ENCODE measurements at regions not wholly inside any gene's neighbourhood (a gene's known extent, or its start where the extent isn't known, plus 50 kb on each side); places are given as distances from the start of the nearest gene placed in this dataset.

DNA sequence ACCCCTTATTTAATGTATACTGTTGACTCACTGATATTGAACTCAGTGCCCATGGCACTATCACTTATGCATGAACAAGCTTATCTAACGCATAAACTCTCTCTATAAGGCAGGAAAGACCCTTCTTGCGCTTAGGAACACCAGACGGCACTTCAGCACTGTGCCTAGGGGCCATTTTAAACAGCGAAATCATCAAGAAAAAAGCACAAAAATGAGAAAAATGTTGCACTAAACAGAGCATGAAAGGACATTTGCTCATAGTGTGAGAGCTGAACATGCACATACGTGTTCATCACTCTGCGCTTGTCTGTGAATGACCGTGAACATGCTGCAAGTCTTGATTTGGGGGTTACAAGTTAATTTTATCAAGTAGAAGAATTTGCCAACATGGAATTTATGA lies 109.6 kb downstream of the WDR11 start:
- no peak for DNase-seq

DNA sequence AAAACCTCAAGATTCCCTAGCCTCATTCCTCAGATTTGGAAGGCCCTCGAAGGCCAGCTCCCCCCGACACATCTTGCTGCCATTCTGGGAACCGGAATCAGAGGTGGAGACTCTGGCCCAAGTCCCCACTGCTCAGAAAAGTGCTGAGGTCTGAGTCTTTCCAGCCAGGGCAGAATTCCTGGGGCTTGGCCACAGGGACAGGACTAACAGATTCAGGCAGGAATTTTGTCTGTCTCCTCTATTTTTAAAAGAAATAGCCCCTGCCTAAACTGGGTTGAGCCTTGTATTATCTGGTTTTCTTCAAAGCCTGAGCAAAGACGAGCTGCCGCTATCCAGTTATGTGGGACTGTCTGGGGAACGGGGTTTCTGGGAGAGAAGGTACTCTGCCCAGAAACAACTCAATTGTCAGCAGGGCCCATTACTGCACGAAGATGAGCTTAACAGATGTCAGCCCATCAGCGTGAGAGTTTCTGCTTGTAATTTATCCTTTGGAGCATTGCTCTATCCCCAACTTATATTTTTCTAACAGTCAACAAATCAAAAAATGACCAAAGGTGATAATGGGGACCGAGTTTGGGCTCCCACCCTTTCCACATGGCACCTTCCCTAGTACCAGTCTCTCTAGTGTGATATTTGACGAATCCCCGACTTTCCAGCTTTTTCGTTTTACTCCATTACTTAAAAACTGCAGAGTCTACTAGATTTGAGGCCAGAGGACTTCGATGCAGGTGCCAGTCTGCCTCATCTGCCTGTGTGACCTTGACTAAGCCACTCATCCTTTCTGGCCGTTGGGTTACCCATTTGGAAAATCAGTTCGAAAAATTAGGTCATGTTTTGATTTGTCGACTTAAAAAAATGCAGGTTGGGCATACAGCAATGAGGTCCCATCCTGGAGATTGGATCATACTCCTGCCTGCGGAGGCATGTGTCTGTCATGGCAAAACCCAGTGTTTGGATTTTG lies 110.9 kb downstream of the WDR11 start:
- DNase-seq, result no peak

DNA sequence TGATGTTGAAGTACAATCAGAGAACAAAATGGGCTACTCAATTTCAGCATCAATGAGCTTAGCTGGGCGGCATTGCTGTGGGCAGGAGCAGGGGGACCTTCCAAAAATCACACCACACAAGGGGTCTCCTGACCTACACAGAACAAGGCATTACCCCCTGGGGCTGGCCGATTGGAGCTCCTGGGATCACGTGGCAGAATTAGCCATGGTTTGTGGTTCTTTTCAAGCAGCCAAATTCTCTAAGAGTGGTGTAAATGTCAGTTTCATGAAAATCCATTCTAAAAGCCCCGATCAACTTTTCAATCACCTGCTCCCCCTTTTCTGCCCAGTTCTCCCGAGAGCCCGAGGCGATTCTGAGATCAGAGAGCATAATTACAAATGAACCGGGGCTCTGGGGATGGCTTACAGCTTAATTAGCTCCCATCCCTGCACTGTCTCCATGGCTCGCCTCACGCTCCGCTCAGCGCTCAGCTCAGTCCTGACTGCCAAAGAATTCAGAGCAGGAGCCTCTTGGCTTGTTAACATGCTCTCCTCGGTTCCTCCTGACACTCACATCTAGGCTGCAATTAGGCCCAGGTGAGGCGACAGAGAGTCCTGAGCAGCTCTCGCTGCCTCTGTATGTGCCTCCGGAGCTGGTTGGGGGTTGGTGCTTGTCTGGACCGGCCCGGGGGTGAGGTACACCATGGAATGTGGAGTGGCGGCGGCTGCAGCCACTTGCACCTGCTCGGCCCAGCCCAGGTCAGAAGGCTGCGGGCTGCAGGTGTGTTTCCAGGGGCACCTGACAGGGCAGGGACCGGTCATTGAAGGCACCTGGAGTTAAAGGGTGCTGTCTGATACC lies 111.8 kb downstream of the WDR11 start:
- no peak for DNase-seq

DNA sequence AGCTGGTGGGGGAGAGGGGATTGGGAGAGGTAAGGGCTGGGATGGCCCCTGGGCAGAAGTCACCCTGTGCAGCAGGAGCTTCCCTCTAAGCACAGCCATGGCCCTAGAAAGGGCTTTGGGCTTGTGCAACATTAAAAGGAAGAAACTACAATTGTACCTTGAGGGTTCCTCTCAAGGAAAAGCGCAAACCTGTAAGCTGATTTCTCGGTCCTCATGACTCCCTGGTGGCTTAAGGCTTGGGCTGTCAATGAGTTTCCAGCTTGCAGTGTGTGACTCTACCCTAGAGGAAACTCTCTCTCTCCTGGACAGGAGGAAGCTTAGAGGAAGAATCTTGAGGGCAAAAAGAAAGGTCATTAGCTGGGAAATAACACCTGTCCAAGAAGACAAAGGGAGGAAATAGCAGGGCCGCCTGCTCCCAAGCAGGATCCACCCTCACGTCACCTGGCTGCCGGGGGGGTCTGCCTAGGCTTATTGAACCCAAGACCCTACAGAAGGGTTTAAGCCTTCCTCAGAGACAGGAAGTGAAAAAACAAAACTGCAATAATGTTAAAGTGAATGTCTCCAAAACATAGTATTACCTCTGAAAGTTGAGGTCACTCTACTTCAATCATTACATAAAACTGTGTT lies 112.5 kb downstream of the WDR11 start:
- no peak for DNase-seq

DNA sequence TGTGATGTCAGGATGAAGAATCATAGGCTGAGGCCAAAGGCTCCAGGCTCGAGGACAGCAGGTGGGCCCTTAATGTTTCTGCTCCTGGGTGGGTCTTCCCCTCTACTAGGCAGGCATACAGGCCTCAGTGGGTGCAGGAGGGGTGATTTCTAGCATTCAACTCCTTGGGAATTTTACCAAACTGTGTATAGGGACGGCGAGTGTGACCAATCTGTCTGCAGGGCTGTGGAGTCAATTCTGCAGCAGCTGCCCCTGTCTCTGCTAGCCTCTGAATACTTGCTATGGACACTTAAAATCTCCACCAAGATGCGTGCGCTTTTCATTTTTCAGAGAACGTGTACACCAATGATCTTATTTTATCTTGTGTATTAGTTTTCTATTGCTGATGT lies 115.5 kb downstream of the WDR11 start:
- no peak for DNase-seq

DNA sequence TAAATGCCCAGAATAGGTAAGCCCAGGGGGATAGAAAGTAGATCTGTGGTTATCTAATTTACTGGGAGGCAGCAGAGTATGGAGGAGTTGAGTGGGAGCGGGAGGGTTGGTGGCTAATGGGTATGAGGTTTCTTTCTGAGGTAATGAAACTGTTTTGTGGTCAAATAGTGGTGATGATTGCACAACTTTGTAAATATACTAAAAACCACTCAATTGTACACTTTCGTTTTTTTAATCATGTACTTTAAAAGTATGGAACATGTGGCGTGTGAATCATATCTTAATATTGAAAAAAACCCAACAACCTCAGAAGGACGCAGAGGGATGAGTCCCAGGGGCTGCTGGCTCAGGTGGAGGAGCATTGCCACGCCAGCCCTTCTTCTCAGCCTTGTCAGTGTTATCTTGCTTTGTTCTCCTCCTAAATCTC lies 118.1 kb downstream of the WDR11 start:
- DNase-seq, result peak; percentile 65

DNA sequence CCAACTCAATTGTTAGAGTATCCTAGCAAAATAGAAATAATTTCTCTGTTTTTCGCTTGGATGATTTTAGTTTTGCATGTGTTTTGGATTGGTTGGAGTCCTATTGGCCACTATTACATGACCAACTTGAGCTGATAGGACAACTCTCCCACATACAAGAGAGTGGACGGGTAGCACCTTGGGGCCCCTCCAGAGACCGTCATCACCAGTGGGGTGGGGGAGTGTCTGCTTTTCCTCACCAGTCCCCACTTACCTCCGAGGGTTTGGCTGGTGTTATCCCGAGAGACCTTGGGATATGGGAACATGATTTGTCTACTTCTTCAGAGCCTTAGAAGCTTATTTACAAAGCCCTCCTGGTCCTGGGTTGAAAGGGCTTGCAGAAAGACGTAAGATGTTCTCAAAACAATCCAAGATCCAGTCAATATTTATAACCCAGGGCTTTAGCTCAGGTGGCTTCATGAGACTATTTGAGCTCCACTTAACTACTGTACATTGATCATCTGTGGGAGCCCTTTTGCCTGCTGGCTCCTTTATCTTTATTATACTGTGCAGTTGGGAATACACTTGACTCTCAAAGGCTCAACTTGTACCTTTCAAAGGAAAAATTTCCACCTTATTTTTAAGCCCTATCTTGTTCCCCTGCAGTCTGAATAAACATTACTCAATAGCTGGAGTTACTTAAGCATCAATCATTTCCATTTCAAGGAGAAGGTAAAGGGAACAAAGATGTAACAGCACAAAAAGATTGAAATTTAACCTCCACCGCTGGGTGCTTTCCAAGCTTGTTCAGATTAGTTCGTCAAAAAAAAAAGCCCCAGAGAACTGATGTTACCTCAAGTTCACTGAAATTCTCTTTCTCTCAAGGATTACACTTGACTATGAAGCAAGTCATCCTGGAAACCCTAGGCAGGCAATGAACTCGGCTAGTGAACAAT lies 119.7 kb downstream of the WDR11 start:
- no peak for DNase-seq

DNA sequence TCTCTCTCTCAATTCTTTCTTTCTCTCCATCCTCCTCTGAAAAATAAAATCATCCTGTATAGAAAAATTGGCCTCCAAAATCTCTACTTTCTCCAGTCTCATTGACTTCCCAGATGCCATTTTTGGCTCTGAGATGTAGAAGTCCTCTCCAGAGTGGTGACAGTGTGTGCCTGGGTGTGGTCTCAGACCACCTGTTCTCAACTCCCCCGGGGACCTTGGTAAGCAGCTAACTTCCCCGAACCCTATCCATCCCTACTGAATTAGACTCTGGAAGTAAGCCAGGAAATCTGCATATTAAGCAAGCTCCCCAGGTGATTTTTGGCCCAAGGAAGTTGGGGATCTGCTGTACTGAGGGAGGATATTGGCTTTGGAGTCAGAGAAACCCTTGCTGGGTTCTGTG lies 120.5 kb downstream of the WDR11 start:
- no peak for DNase-seq

DNA sequence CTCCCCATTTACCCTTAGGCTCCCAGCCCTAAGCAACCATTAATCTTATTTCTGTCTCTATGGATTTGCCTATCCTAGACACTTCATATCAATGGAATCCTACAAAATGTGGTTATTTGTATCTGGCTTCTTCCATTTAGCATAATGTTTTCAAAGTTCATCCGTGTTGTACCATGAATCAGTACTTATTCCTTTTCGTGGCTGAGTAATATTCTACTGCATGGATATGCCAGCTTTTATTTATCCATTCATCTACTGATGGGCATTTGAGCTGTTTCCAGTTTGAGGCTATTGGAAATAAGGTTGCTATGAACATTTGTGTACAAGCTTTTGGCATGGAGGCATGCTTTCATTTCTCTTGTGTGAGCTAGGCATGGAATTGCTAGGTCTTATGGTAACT lies 121.1 kb downstream of the WDR11 start:
- DNase-seq, result no peak

DNA sequence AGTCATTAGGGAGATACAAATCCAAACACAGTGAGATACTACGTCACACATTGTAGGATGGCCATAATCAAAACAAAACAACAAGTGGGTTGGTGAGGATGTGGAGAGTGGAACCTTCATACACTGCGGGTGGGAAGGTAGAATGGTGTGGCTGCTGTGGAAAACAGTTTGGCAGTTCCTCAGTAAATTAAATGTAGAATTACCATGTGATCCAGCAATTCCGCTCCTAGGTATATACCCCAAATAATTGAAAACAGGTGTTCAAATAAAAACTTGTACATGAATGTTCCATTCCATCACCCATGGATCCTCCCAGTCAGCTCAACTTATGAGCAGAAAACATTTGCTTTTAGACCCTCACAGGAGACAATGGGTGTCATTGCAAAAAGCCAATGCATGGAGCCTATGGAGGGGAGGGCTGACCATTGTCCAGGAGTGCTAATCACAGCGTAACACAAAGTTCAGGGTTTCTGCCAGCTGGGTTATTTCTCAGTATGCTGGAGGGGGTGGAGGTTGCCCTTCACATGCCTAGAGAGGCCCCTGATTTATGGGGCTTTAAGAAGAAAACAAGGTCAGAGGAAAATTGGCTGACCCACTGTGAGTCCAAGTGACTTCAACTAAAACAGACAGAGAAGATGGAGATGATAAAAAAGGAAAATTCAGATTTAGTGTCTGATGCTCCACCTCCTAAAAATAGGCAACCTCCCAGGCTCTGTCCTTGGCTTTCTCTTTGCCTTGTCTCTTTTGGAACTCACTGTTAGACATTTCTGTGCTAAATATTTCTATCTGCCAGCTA lies 124.1 kb downstream of the WDR11 start:
- no peak for DNase-seq

DNA sequence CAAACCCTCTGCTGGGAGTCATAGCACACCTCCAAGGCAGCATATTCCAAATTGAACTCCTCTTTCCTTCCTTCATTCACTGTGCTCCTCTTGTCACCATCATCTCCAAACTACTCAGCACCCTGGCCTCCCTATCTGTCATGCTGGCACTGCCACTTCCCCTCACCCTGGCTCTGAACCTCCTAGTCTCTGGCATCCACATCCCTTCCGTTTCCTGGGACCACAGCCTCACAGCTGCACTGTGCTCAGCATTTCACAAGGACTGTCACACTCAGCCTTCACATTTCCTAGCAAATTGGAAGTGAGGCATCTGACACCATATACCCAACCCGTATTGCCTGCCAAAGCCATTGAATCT lies 124.7 kb downstream of the WDR11 start:
- DNase-seq, result no peak

DNA sequence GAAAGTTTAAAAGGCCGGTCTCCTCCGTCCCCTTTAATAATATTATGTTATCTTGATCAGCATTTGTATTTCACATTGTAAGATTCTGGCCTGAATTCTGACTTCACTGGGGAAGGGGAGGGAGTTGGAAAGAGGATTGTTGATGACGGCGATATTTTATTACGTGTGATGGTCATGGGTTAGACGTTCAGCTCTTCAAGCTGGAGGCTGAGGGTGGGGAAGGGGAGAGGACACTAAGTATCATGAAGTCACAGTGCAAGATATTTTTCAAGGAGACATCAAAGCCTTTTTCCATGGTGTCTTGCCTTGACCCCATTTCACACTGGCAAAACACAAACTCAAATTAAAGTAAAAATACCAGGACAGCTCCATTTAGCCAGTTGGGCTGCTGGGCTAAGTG lies 126.7 kb downstream of the WDR11 start:
- DNase-seq, result no peak

DNA sequence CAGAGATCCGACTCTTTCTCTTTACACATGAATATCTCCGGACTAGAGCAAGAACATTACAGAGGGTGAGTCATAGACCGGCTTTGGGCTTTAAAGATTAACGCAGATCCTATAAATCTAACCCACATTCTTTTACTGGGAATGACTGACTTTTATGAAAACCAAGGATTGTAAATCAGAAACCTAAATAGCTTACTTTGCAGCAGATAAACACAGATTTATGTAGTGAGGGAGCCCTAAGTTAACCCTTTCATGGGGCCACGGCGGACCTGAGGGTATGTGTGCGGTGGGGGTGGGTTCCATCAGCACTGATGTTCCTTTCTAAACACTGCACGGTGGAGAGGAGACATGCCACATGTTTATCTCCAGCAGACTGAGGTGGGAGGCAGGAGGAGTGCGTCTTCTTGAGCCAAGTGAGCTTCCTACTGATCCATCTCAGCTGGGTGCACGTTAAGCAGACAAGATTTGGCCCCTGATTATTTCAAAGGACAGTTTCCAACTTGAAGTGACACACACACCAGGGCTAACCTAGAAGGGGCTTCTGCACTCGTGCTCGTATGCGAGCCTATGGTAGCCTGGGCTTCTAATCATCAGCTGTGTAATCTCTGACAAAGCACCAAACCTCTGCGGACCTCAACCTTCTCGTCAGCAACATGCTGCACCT lies 127.6 kb downstream of the WDR11 start:
- DNase-seq, result no peak

DNA sequence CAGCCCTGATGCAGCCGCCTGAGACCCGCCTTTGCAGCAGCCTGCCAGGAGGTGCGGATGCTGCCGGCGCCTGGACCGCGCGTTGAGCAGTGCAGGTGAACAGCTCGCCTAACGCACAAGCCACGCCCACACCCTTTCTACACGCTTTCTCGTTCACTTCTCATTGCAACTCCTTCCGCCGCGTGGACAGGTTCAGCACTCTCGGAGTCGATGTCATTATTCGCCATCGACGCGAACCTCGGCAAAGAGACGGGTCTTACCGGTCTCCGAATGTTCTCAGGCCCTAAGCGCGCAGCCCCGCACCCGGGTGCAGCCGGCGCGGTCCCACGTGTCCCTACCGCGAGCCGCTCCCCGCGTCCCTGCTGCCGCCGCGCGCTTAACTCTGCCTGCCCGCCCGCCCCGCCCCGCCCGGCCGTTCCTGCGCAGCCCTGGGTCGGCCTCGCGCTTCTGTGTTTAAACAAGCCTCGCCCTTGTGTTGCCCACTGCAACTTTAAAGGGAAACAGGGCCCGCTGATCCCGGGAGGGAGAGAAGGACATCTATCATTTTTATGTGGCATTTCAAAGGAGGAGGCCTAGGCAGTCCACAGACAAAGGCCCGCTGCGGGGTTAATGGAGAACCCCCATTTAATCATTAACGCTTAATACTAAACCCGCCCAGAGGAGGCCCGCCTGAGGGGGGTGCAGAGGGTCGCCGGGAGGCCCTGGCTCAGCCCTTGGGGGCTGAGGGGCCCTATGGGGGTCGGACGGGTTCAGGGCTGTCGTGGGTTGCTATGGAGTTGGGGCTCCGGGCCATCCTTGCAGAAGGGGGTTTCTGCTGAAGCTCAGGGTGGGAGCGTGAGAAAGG lies 128.5 kb downstream of the WDR11 start:
- no peak for DNase-seq

DNA sequence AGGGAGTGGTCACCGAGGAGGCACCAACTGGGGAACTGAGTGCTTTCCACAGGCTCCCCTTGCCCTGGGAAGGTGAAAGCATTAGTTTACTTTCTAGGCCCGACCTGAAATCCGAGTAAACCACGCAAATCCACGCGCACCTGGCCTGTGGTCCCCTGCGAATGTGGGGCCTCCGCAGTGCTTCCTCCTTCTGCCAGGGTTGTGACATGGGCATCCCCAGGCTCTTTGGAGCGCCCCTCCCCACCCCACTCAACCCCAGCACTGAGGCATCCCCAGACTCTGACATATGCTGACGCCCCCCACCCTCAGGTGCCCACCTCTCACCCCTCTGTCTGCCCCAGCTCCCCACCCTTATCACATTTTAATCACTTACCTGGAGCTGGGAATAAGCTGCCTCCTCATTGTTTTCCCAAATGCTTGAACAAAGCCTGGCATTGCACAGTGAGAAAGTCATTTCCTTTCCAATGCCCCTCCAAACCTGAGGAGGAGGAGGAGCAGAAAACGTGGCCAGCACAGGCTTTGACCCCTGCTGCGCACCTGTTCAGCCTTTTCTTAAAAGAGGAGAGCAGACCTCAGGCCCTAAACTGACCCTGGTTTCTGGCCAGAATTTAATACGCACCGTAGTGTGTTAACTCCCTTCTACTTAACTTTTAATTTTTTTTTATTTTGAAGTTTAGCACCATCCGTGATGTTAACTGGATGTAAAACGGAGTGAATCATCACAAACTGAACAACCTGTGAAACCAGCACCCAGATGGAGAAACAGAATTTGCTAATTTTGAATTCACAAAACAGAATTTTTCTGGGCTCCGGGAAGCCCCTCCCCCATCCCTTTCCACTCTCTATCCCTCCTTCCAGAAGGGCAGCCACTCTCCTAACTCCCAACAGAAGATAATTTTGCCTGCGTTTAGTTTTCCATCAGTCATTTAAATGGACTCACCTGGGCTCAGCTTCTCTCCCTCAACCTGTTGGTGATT lies 129.4 kb downstream of the WDR11 start:
- DNase-seq, result no peak

DNA sequence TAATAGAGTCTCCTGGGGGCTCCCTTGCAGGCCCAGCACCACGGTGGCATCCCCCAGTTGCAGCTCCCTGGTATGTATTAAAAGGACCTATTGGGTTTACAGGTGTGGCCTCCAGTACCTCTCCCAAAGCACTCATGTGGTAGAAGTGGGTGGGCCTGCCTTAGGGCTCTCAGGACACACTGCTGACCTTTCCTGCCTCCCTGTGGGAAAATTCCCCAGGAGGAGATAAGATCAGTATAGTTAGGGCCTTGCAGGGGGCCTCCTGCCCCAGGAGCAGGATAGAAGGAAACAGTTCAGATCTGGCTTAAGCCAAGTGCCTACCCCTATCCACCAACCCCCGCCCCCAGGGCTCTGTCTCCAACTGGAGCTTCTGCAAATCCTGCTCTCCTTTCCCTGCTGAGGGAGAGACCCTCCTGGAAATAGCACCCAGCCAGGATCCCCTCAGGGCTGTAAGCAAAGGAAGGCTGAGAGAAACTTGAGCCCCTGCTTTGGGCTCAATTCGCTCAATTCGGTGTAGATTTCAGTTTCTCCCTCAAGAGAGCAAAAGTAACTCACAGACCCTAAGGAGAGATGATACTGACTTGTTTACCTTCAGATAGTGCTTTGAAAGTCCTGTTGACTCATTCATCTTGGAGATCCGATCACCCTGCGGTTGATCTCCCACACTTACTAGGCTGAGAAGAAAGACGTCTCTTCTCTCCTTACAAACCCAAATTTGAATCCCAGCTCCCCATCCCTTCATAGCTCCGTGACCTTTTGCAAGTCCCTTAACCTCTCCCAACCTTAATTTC lies 130.6 kb downstream of the WDR11 start:
- DNase-seq, result no peak

DNA sequence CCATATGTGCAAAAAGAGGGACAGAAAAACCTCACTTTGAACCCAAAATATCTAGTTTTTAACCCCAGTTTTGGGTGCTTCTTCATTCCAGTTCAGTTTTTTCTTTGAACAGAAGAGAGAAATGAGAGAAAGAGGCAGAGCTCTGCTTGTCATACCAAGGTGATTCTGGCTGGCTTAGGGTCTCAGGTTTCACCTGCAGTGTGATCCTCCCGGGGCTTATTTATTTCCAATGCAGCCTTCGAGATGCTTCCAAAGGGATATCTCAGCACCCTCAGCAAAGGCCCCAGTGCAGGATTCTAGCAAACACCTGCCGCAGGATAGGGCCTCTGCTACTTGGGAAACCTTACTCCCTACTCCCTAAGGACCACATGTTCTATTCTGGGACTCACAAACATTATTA lies 131.3 kb downstream of the WDR11 start:
- DNase-seq, result no peak

DNA sequence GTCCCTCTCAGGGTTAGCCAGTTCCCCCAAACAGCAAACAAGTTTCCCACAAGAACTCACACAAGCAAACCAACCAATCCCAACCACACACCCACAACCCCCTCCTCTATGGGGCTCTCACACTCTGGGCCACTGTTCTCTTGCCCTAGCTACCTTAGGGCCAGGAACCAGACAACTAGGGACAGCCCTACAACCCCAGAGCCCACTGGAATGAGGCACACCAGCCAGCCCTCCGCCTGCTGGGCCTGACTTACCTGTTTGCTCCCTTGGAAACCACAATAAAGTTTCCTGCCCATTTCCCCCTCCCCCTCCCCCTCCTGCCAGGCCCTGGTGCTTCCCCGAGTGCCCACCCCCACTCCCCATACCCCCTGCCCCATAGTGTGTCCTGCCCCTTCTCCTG lies 132.6 kb downstream of the WDR11 start:
- no peak for DNase-seq
